ENCODE measurements at regions not wholly inside any gene's neighbourhood (a gene's known extent, or its start where the extent isn't known, plus 50 kb on each side); places are given as distances from the start of the nearest gene placed in this dataset.

GRCh38 chr9:86585422-86586143 is 231.4 kb upstream of the TUT7 start:
- DNase-seq (no peak), ATAC-seq (ENCODE audit: low read depth in 2 of 2) (no peak)
- Mint-ChIP-seq H3K27me3 (peaks cover 4% of the 10 kb centered on the region), H3K4me1 (peaks cover 0 to 2% (median 0%) of the 10 kb centered on the region in 4 donors), H3K4me3 (no peak overlapping the region), H3K9me3 (peaks cover 0 to 3% (median 0%) of the 10 kb centered on the region in 7 donors), H3K36me3 (no peaks in the 10 kb centered on the region), H3K27ac (no peak overlapping the region)
- H3K36me3 ChIP-seq (ENCODE audit: control insufficient read depth, insufficient read depth, low read length): no peaks in the 10 kb centered on the region
- no peak overlapping the region for H3K4me3 ChIP-seq (ENCODE audit: low read depth, low read length)
- H3K27ac ChIP-seq (ENCODE audit: insufficient read depth, low read length, poor library complexity, severe bottlenecking): no peak overlapping the region
- H3K9me3 ChIP-seq (ENCODE audit: control insufficient read depth in 2 of 2, low read length in 2 of 2): no peaks in the 10 kb centered on the region
- no peaks in the 10 kb centered on the region for H3K4me1 ChIP-seq (ENCODE audit: control insufficient read depth, insufficient read depth, low read length, poor library complexity, severe bottlenecking)
- H3K27me3 ChIP-seq (ENCODE audit: control insufficient read depth, insufficient read depth, low read length): no peaks in the 10 kb centered on the region

- Histone ChIP-seq H3K36me3 (ENCODE audit: control insufficient read depth, insufficient read depth, low read length) (no peaks in the 10 kb centered on the region), H3K4me3 (ENCODE audit: low read depth, low read length) (no peak overlapping the region), H3K4me1 (ENCODE audit: control insufficient read depth, insufficient read depth, low read length, poor library complexity, severe bottlenecking) (no peaks in the 10 kb centered on the region), H3K27ac (ENCODE audit: insufficient read depth, low read length, poor library complexity, severe bottlenecking) (no peak overlapping the region), H3K27me3 (ENCODE audit: control insufficient read depth, insufficient read depth, low read length) (no peaks in the 10 kb centered on the region), H3K9me3 (ENCODE audit: control insufficient read depth in 2 of 2, low read length in 2 of 2) (no peaks in the 10 kb centered on the region)
- H3K9me3 Mint-ChIP-seq: peaks cover 0 to 2% (median 0%) of the 10 kb centered on the region in 7 donors
- H3K27me3 Mint-ChIP-seq: peaks cover 4% of the 10 kb centered on the region
- H3K27ac Mint-ChIP-seq: no peak overlapping the region
- H3K4me3 Mint-ChIP-seq: no peak overlapping the region
- peaks cover 0 to 2% (median 0%) of the 10 kb centered on the region in 4 donors for H3K4me1 Mint-ChIP-seq
- DNase-seq: no peak
- no peak for ATAC-seq (ENCODE audit: low read depth in 2 of 2)
- no peaks in the 10 kb centered on the region for H3K36me3 Mint-ChIP-seq
These were observed 226.5 kb upstream of the TUT7 start for GRCh38 chr9:86580688-86581087.

- Mint-ChIP-seq H3K27ac (no peak overlapping the region), H3K27me3 (peaks cover 4% of the 10 kb centered on the region), H3K9me3 (peaks cover 0 to 2% (median 0%) of the 10 kb centered on the region in 7 donors), H3K4me3 (no peak overlapping the region), H3K36me3 (no peaks in the 10 kb centered on the region), H3K4me1 (no peaks in the 10 kb centered on the region)
- Histone ChIP-seq H3K27ac (ENCODE audit: insufficient read depth, low read length, poor library complexity, severe bottlenecking) (no peak overlapping the region), H3K4me3 (ENCODE audit: low read depth, low read length) (no peak overlapping the region), H3K4me1 (ENCODE audit: control insufficient read depth, insufficient read depth, low read length, poor library complexity, severe bottlenecking) (no peaks in the 10 kb centered on the region), H3K9me3 (ENCODE audit: control insufficient read depth in 2 of 2, low read length in 2 of 2) (no peaks in the 10 kb centered on the region), H3K27me3 (ENCODE audit: control insufficient read depth, insufficient read depth, low read length) (no peaks in the 10 kb centered on the region), H3K36me3 (ENCODE audit: control insufficient read depth, insufficient read depth, low read length) (no peaks in the 10 kb centered on the region)
- ATAC-seq (ENCODE audit: low read depth in 2 of 2) (no peak), DNase-seq (no peak)
These were observed 224.5 kb upstream of the TUT7 start for GRCh38 chr9:86578722-86579121.

- Mint-ChIP-seq H3K27ac (no peak overlapping the region), H3K4me1 (no peaks in the 10 kb centered on the region)
These were observed 223.5 kb upstream of the TUT7 start for GRCh38 chr9:86577420-86578333.

GRCh38 chr9:86575825-86576525 is 221.8 kb upstream of the TUT7 start:
- no peaks in the 10 kb centered on the region for H3K36me3 Mint-ChIP-seq
- DNase-seq (no peak), ATAC-seq (ENCODE audit: low read depth in 2 of 2) (no peak)
- no peak overlapping the region for H3K4me3 Mint-ChIP-seq
- H3K36me3 ChIP-seq (ENCODE audit: control insufficient read depth, insufficient read depth, low read length): no peaks in the 10 kb centered on the region
- H3K27ac ChIP-seq (ENCODE audit: insufficient read depth, low read length, poor library complexity, severe bottlenecking): no peak overlapping the region
- no peak overlapping the region for H3K4me3 ChIP-seq (ENCODE audit: low read depth, low read length)
- no peaks in the 10 kb centered on the region for H3K27me3 ChIP-seq (ENCODE audit: control insufficient read depth, insufficient read depth, low read length)
- no peaks in the 10 kb centered on the region for H3K4me1 ChIP-seq (ENCODE audit: control insufficient read depth, insufficient read depth, low read length, poor library complexity, severe bottlenecking)
- H3K27ac Mint-ChIP-seq: no peak overlapping the region
- H3K4me1 Mint-ChIP-seq: no peaks in the 10 kb centered on the region
- no peaks in the 10 kb centered on the region for H3K27me3 Mint-ChIP-seq
- no peaks in the 10 kb centered on the region for H3K9me3 ChIP-seq (ENCODE audit: control insufficient read depth in 2 of 2, low read length in 2 of 2)
- H3K9me3 Mint-ChIP-seq: peaks cover 0 to 2% (median 0%) of the 10 kb centered on the region in 7 donors

More at GRCh38 chr9:86577420-86578333, 223.5 kb upstream of the TUT7 start:
- no peaks in the 10 kb centered on the region for H3K27me3 ChIP-seq (ENCODE audit: control insufficient read depth, insufficient read depth, low read length)
- H3K9me3 ChIP-seq (ENCODE audit: control insufficient read depth in 2 of 2, low read length in 2 of 2): no peaks in the 10 kb centered on the region
- Mint-ChIP-seq H3K9me3 (peaks cover 0 to 2% (median 0%) of the 10 kb centered on the region in 7 donors), H3K4me3 (no peak overlapping the region), H3K27me3 (no peaks in the 10 kb centered on the region), H3K36me3 (no peaks in the 10 kb centered on the region)
- DNase-seq: no peak
- H3K36me3 ChIP-seq (ENCODE audit: control insufficient read depth, insufficient read depth, low read length): no peaks in the 10 kb centered on the region
- H3K27ac ChIP-seq (ENCODE audit: insufficient read depth, low read length, poor library complexity, severe bottlenecking): no peak overlapping the region
- no peaks in the 10 kb centered on the region for H3K4me1 ChIP-seq (ENCODE audit: control insufficient read depth, insufficient read depth, low read length, poor library complexity, severe bottlenecking)
- no peak for ATAC-seq (ENCODE audit: low read depth in 2 of 2)
- H3K4me3 ChIP-seq (ENCODE audit: low read depth, low read length): no peak overlapping the region

- Histone ChIP-seq H3K4me1 (ENCODE audit: control insufficient read depth, insufficient read depth, low read length, poor library complexity, severe bottlenecking) (no peaks in the 10 kb centered on the region), H3K27ac (ENCODE audit: insufficient read depth, low read length, poor library complexity, severe bottlenecking) (no peak overlapping the region), H3K36me3 (ENCODE audit: control insufficient read depth, insufficient read depth, low read length) (no peaks in the 10 kb centered on the region), H3K27me3 (ENCODE audit: control insufficient read depth, insufficient read depth, low read length) (no peaks in the 10 kb centered on the region), H3K4me3 (ENCODE audit: low read depth, low read length) (no peak overlapping the region), H3K9me3 (ENCODE audit: control insufficient read depth in 2 of 2, low read length in 2 of 2) (no peaks in the 10 kb centered on the region)
- DNase-seq (no peak), ATAC-seq (ENCODE audit: low read depth in 2 of 2) (no peak)
- Mint-ChIP-seq H3K9me3 (peaks cover 0 to 2% (median under 1%) of the 10 kb centered on the region in 7 donors), H3K27ac (no peak overlapping the region), H3K4me3 (no peak overlapping the region), H3K4me1 (no peaks in the 10 kb centered on the region), H3K27me3 (no peaks in the 10 kb centered on the region), H3K36me3 (no peaks in the 10 kb centered on the region)
These were observed 220.9 kb upstream of the TUT7 start for GRCh38 chr9:86575137-86575536.

GRCh38 chr9:86573886-86574285 is 219.7 kb upstream of the TUT7 start:
- no peak overlapping the region for H3K4me3 ChIP-seq (ENCODE audit: low read depth, low read length)
- H3K27ac Mint-ChIP-seq: no peak overlapping the region
- no peak for DNase-seq
- no peaks in the 10 kb centered on the region for H3K4me1 ChIP-seq (ENCODE audit: control insufficient read depth, insufficient read depth, low read length, poor library complexity, severe bottlenecking)
- no peaks in the 10 kb centered on the region for H3K36me3 ChIP-seq (ENCODE audit: control insufficient read depth, insufficient read depth, low read length)
- no peaks in the 10 kb centered on the region for H3K27me3 Mint-ChIP-seq
- H3K9me3 Mint-ChIP-seq: peaks cover 0 to 4% (median 2%) of the 10 kb centered on the region in 7 donors
- no peaks in the 10 kb centered on the region for H3K36me3 Mint-ChIP-seq
- no peak overlapping the region for H3K4me3 Mint-ChIP-seq
- H3K27ac ChIP-seq (ENCODE audit: insufficient read depth, low read length, poor library complexity, severe bottlenecking): no peak overlapping the region
- ATAC-seq (ENCODE audit: low read depth in 2 of 2): no peak
- no peaks in the 10 kb centered on the region for H3K9me3 ChIP-seq (ENCODE audit: control insufficient read depth in 2 of 2, low read length in 2 of 2)
- H3K4me1 Mint-ChIP-seq: no peaks in the 10 kb centered on the region
- no peaks in the 10 kb centered on the region for H3K27me3 ChIP-seq (ENCODE audit: control insufficient read depth, insufficient read depth, low read length)

All from CD4-positive, CD25-positive, alpha-beta regulatory T cell (primary cell).